NB4 (cell line): ENCODE measurements at regions not wholly inside any gene's neighbourhood (a gene's known extent, or its start where the extent isn't known, plus 50 kb on each side); places are given as distances from the start of the nearest gene placed in this dataset.

Experiments
- DNase-seq: peaks from one replicate; pipeline ENCODE4 v3.0.0; 2010; ENCODE audit warnings: low read depth
- H3K4me3 ChIP-seq: one replicate; pipeline ENCODE4 v1.5.1; 2011; ENCODE audit warnings: mild to moderate bottlenecking, low read depth, low read length, moderate library complexity
- MYC ChIP-seq: IDR thresholded peaks from 2 replicates; pipeline ENCODE4 v1.6.1; 2011; ENCODE audit warnings: low read depth, low read length
- POLR2A ChIP-seq: IDR thresholded peaks from 2 replicates; pipeline ENCODE4 v1.6.1; 2011; ENCODE audit warnings: mild to moderate bottlenecking; ENCODE audit not compliant: insufficient read length; ENCODE audit errors: extremely low read depth
- TF ChIP-seq, protein P1 (sequence below): IDR thresholded peaks from one replicate; pipeline ENCODE4 v1.5.1; 2012; ENCODE audit warnings: low read depth, low read length
- TF ChIP-seq, protein P2 (sequence below): IDR thresholded peaks from 2 replicates; pipeline ENCODE4 v1.6.1; 2011; ENCODE audit warnings: low read depth, low read length

DNA sequence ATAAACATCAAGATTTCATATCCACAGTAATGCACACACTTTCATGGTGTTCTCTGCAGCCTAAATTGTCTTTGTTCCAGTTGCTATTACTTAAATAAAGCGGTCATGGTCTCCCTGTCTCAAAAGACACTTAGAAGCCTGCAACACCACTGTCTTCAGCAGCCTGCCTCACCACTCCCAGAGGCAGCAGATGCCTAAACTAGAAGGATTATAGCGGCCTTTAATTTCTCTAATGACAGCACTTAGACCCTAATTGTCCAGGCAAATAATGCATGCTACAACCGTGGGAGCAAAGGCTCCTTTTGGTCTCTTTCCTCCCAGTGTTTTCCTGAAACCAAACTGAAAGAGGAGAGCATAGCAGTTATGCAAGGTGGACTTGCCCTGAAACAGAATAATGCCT lies 248.8 kb upstream of the SLC39A10 start:
- no peak overlapping the region for H3K4me3 ChIP-seq
- TF ChIP-seq, protein P1, sequence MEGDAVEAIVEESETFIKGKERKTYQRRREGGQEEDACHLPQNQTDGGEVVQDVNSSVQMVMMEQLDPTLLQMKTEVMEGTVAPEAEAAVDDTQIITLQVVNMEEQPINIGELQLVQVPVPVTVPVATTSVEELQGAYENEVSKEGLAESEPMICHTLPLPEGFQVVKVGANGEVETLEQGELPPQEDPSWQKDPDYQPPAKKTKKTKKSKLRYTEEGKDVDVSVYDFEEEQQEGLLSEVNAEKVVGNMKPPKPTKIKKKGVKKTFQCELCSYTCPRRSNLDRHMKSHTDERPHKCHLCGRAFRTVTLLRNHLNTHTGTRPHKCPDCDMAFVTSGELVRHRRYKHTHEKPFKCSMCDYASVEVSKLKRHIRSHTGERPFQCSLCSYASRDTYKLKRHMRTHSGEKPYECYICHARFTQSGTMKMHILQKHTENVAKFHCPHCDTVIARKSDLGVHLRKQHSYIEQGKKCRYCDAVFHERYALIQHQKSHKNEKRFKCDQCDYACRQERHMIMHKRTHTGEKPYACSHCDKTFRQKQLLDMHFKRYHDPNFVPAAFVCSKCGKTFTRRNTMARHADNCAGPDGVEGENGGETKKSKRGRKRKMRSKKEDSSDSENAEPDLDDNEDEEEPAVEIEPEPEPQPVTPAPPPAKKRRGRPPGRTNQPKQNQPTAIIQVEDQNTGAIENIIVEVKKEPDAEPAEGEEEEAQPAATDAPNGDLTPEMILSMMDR = no peak
- TF ChIP-seq, protein P2, sequence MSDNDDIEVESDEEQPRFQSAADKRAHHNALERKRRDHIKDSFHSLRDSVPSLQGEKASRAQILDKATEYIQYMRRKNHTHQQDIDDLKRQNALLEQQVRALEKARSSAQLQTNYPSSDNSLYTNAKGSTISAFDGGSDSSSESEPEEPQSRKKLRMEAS = no peak
- no peak for TF ChIP-seq MYC
- no peak for TF ChIP-seq POLR2A
- DNase-seq = no peak

- DNase-seq = peak; percentile 33
- no peak for TF ChIP-seq POLR2A
- no peak overlapping the region for H3K4me3 ChIP-seq
These were observed 249.2 kb upstream of the SLC39A10 start for GRCh38 chr2:195407783-195408182.

GRCh38 chr2:195406886-195407603 lies 250.0 kb upstream of the SLC39A10 start:
- H3K4me3 ChIP-seq = no peak overlapping the region
- TF ChIP-seq POLR2A (no peak), MYC (no peak)
- TF ChIP-seq, protein P2 = no peak
- TF ChIP-seq, protein P1 = no peak
- DNase-seq = peak; percentile 35

- no peak overlapping the region for H3K4me3 ChIP-seq
- TF ChIP-seq, protein P1 = no peak
- TF ChIP-seq, protein P2 = no peak
- TF ChIP-seq POLR2A (no peak), MYC (no peak)
- DNase-seq = peak; percentile 22
These were observed 252.4 kb upstream of the SLC39A10 start for GRCh38 chr2:195404651-195405050.

DNA sequence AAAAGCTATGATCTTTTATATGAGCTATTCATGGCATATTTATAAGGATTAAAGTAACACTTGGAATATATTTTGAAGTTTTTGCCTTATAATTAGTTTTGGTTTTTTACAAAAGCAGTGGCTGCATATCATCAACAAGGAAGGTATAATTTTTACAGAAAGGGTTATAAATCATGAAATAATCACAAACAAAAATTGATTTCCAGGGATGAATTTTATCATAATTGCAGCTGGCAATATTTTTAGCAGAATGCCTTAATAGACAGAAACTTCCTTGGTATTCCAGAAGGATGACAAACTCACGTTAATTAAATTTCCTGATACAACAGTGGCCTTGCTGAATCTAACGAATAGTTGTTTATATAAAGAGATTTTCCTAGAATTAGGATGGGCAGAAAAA lies 260.5 kb upstream of the SLC39A10 start:
- DNase-seq = no peak
- H3K4me3 ChIP-seq = no peak overlapping the region
- TF ChIP-seq POLR2A (no peak), MYC (no peak)
- TF ChIP-seq, protein P1 = no peak
- TF ChIP-seq, protein P2 = no peak

DNA sequence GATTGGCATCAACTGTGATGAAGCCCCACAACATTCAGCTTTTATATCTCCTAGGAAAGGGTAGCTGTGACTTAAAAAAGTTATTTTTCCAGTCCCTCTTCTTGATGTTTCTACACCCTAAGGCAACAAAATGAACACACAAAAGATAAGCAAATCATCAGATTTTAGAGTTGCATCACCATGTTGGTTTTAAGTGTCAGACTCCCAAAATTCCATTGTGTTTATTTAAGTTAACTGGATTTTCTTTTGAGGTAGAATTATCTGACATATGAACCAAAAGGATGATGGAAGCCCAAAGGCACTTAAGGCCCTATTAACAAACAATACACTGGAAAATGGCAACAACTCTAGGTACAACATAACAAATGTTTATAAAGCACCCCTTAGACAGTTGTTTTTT lies 261.7 kb upstream of the SLC39A10 start:
- TF ChIP-seq, protein P2 = no peak
- no peak for TF ChIP-seq POLR2A
- TF ChIP-seq MYC = no peak
- TF ChIP-seq, protein P1 = no peak
- no peak overlapping the region for H3K4me3 ChIP-seq
- no peak for DNase-seq
